ENCODE measurements at regions not wholly inside any gene's neighbourhood (a gene's known extent, or its start where the extent isn't known, plus 50 kb on each side); places are given as distances from the start of the nearest gene placed in this dataset.
"Not testable (repeated sequence)": the region's sequence is repeated elsewhere in the genome, so short reads cannot be mapped to it uniquely, and the experiment has no call there.

DNA sequence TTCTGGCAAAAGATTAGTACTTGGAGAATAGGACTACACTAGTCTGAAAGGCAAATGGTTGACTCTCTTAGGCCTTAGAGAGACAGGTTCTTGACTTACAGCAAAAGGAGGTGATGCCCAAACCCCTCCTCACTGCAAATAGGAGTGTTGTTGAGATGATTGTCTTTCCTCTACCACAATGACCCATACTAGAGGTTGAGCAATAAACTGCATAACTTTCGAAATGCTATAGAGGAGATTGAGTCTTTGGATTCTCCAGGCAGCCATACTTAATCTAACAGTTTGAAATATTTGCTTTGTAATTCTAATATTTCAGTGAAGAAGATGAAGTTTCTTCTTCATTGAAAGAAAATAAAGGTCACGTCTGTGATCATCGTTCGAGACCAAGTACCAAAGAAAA, 498.5 kb upstream of the GBE1 start:
- no peak for DNase-seq

GRCh38 chr3:82240322-82240721, 478.9 kb upstream of the GBE1 start:
- DNase-seq: no peak

GRCh38 chr3:82236257-82236656, 474.8 kb upstream of the GBE1 start:
- DNase-seq: no peak

- DNase-seq: peak in 2 of 3 donors; percentile 0 to 4
Measured at GRCh38 chr3:82229397-82229796, 468.0 kb upstream of the GBE1 start.

DNA sequence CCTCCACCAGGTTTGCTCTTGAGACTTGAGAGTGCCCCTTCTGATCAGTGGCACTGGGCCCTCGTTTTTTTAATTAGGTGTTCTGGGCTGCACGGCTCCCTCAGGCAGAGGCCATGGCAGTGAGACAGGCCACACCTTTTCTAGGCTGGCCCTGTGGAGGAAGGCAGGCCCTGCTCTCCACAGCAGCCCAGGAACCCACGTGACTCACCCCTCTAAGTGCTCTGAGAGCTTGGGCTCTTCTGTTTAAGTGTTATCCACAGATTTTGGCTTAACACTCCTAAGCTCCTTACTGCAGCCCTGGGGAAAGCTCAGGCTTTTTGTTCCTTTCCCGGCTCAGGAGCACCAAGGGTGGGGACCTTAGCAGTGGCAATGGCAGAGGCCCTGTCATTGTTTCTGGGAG, 463.2 kb upstream of the GBE1 start:
- DNase-seq: no peak

DNA sequence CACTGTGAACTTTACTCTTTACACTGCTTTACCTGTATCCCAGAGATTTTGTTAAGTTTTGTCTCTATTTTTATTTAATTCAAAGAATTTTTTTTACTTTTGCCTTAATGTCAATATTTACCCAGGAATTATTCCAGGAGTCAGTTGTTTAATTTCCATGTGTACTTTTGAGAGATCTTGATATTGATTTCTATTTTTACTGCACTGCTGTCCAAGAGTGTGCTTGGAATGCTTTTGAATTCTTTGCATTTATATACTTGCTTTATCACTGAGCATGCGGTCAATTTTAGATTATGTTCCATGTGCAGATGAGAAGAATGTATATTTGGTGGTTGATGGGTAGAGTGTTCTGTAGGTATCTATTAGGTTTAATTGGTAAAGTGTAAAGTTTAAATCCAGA, 461.0 kb upstream of the GBE1 start:
- no peak for DNase-seq

DNA sequence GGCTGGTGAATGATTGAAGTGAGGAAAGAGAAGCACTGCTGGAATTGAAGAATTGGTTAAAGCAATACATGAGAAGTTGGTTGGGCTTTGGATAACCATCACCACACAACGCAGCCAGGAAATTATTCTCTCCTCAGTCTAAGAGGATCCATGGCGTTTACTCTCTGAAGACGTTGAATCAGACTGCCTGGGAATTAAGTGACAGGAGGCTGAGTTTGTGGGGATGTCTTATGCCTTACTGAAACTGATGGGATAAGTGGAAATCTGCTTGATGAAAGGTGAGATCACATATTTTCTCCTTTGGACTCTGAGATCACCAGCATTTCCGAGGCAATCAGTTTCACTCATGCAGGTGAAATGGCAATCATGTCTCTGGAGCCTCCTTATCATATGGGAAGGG, 456.1 kb upstream of the GBE1 start:
- DNase-seq: no peak

GRCh38 chr3:82208002-82208710, 446.7 kb upstream of the GBE1 start:
- no peak for DNase-seq

DNA sequence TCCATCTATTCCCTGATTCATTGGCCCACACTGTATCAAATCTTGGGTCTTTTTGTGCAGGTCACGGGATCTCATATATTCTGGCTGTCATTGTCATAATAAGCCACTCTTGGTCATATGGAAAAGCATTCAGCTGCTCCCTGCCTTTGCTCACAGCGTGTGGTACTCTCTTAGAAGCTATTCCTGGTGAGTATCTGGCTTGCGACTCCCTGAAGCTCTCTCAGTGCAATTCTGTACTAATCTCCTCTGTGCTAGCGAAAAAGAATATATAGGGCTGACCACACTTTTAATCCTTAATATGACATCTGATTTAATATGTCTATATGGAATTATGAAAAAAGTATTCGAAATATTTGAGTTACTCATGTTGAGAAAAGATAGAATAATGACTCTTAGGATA, 440.8 kb upstream of the GBE1 start:
- no peak for DNase-seq

DNA sequence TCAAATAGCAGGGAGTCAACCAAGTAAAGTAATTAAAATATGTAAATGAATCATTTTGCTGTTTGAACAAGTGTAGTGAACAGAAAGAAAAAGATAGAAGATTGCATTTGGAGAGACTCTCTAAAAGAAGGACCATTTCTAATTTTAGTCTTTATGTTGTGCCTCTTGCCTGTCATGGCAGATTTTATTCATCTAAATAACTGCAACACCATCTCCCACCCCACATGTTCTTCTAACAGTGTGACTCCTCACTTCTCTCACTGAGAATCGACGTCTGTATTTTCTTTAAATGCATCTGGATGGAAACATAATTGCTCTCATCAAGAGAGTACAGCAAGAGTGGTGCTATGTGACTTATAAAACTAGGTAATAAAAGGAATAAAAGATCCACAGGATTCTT, 439.9 kb upstream of the GBE1 start:
- no peak for DNase-seq

GRCh38 chr3:82198009-82198408, 436.6 kb upstream of the GBE1 start:
- no peak for DNase-seq

DNA sequence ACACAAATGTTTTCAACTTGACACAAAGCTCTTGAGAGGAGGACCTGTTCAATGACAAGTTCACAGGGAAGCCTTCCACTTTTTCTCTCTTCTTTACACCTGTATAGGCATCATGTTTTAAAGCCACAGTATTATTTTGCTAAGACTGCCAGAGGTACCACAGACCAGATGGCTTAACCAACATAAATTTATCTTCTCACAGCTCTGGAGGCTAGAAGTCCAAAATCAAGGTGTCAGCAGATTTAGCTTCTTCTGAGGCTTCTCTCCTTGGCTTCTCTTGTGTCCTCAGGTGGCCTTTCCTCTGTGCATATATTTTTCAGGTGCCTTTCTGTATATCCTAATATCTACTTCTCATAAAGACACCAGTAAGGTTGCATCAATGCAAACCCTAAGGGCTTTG, 435.2 kb upstream of the GBE1 start:
- DNase-seq: no peak

- DNase-seq: no peak
Measured at GRCh38 chr3:82194870-82195269, 433.4 kb upstream of the GBE1 start.

DNA sequence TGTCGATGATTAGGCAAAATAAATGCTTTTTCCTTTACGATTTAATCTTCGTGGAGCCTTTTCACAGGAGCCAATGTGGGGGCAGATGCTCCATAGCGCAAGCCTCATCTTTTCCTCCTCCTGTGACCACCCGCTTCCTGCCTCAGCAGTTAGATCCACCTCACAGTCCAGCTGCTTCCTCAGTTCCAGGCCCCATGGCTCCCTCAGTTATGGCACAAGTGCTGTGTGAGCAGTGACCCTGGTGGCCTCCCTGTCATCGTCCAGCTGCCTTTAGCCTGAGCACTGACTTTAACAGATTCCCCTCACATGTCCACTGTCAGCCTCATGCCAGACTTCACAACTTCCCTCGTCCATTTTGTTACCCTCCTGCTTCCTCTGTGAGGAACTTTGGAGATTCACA, 424.6 kb upstream of the GBE1 start:
- DNase-seq: no peak

GRCh38 chr3:82179291-82179690, 417.8 kb upstream of the GBE1 start:
- no peak for DNase-seq

DNA sequence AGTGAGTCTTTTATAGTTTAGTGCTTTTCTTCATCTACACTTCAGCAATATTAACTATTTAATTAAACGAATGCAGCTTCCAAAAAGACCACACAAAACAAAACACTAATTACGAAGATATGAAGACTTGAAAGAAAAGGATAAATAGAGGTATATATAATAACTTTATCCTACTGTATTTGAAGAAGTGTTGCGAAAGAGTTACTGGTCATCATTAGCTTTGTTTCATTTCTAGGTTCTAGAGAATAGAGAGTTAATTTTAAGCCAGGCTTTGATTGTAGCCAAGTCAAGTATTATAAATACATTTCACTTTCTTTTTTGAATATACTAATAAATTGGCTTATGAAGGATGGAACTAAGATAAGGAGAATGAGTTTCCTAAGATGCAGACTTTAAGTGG, 416.8 kb upstream of the GBE1 start:
- DNase-seq: no peak

GRCh38 chr3:82177774-82178173, 416.3 kb upstream of the GBE1 start:
- DNase-seq: no peak

- DNase-seq: no peak
Measured at GRCh38 chr3:82165266-82165665, 403.8 kb upstream of the GBE1 start.

DNA sequence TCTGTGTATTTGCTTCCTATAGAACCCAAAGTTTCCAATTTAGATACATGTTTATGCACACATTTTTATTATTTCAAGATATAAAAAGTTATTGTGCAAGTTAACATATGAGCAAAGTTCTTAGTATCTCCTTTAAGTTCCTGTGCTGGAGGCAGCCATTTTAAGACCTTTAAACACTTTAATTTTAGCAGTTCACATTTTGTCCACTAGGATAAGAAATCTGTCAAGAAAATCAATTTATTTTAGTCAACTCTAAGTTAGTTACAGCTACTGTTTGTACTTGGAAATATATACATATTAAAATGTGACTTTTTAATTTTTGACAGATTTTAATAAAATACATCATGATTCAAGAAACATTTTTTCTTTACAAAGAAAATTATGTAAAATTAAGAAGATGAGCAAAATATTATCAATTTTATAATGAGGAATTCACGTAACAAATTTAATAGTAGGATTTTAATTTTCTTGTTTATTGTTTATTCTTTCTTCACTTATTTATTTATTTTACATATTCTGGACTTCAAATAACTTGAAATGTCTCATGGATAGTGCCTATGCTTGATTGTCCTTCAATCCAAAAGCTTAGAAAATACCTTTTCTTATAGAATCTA, 402.6 kb upstream of the GBE1 start:
- peak; percentile 5 to 53 (median 46) for DNase-seq

DNA sequence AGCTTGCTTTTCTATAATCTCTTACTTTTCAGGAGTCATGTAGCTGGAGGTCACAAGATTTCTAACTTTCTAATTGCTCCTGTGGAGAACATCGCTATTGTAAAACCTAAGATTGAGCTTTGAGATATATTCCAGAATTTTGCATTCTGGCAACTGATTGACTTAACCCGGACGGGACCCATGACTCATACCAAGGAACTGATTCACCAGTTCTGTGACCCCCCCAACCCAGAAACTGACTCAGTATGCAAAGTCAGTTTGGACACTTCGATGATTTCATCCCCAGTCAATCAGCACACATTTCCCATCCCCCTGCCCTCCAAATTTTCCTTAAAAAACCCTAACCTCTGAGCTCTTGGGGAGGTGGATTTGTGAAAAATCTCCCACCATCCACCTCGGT, 396.5 kb upstream of the GBE1 start:
- peak; percentile 20 to 33 (median 27) for DNase-seq

GRCh38 chr3:82153892-82154291, 392.4 kb upstream of the GBE1 start:
- not testable (repeated sequence) for DNase-seq

DNA sequence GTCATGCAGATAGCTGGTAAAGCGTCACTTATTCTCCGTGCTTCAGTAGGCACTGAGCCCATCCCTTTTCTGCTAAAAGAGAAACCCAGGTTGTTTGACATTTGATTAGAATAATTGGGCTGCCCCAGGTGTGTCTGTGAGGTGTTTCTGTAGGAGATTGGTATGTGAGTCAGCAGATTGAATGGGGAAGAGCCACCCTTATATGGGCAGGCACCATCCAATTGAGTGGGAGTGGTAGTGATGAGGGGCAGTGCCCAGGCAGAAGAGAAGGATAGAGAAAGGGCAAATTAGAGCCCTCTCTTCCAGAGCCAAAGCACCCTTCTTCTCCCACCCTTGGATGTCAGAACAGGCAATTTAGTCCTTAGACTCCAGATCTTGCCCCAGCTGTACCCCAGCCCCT, 384.3 kb upstream of the GBE1 start:
- DNase-seq: no peak

GRCh38 chr3:82144811-82145210, 383.4 kb upstream of the GBE1 start:
- DNase-seq: no peak

- DNase-seq: no peak
Measured at GRCh38 chr3:82143661-82144412, 382.4 kb upstream of the GBE1 start.

Data from suppressor macrophage treated with lipopolysaccharide for 1 hour (primary cell).